DND-41 (cell line): ENCODE measurements at regions not wholly inside any gene's neighbourhood (a gene's known extent, or its start where the extent isn't known, plus 50 kb on each side); places are given as distances from the start of the nearest gene placed in this dataset.

Experiments used
- ATAC-seq: fragments of 200-7000 bp; cut with Tn5 transposase; 3 replicates; pipeline ENCODE4 v1.9.1; 2021; ENCODE audit warnings: low read depth; ENCODE audit not compliant: insufficient read depth
- DNase-seq: peaks from one replicate; pipeline ENCODE4 v3.0.0-alpha.2; 2020
- H2AFZ ChIP-seq: 2 replicates; pipeline ENCODE4 v1.6.0; 2012; ENCODE audit warnings: low read depth, low read length
- H3K27ac ChIP-seq: 2 replicates; pipeline ENCODE4 v1.5.1; 2012; ENCODE audit warnings: low read length, inconsistent platforms
- H3K27me3 ChIP-seq: fragments of 200-600 bp; sonication (generic); 2 replicates; pipeline ENCODE4 v1.6.0; 2012; ENCODE audit warnings: low read length, mild to moderate bottlenecking, inconsistent platforms; ENCODE audit not compliant: insufficient read depth, poor library complexity
- H3K36me3 ChIP-seq: 2 replicates; pipeline ENCODE4 v1.5.1; 2012; ENCODE audit warnings: low read length, inconsistent platforms; ENCODE audit not compliant: insufficient read depth
- H3K4me1 ChIP-seq: 2 replicates; pipeline ENCODE4 v1.5.1; 2012; ENCODE audit warnings: mild to moderate bottlenecking, low read length; ENCODE audit not compliant: insufficient read depth
- H3K4me2 ChIP-seq: 2 replicates; pipeline ENCODE4 v1.6.0; 2012; ENCODE audit warnings: mild to moderate bottlenecking, moderate library complexity, low read length, inconsistent platforms; ENCODE audit not compliant: insufficient read depth
- H3K4me3 ChIP-seq, 2 experiments: fragments of 200-600 bp in 1 of 2; shearing (Covaris generic) in 1 of 2; 2 replicates each; pipeline ENCODE4 v1.5.1; 2012 to 2016; ENCODE audit warnings: inconsistent platforms in 2 of 2, low read length in 2 of 2, mild to moderate bottlenecking in 2 of 2, low read depth in 1 of 2, moderate library complexity in 1 of 2
- H3K79me2 ChIP-seq: 2 replicates; pipeline ENCODE4 v1.6.0; 2012; ENCODE audit warnings: low read length, inconsistent platforms; ENCODE audit not compliant: insufficient read depth
- H3K9ac ChIP-seq: 2 replicates; pipeline ENCODE4 v1.6.0; 2012; ENCODE audit warnings: low read depth, mild to moderate bottlenecking, inconsistent platforms, low read length, moderate library complexity
- H3K9me3 ChIP-seq: 2 replicates; pipeline ENCODE4 v1.5.1; 2012; ENCODE audit warnings: low read length, moderate library complexity, mild to moderate bottlenecking, inconsistent platforms; ENCODE audit not compliant: insufficient read depth, severe bottlenecking
- H4K20me1 ChIP-seq: 2 replicates; pipeline ENCODE4 v1.6.0; 2012; ENCODE audit warnings: low read length; ENCODE audit not compliant: insufficient read depth
- EZH2 ChIP-seq: IDR thresholded peaks from 3 replicates; pipeline ENCODE4 v1.6.1; 2012; ENCODE audit warnings: borderline replicate concordance, low read depth, mild to moderate bottlenecking, moderate library complexity, low read length, inconsistent platforms; ENCODE audit not compliant: severe bottlenecking
- TF ChIP-seq, protein P1 (sequence below): IDR thresholded peaks from 2 replicates; pipeline ENCODE4 v1.5.1; 2012; ENCODE audit warnings: borderline replicate concordance, low read length, moderate library complexity, mild to moderate bottlenecking; ENCODE audit not compliant: poor library complexity, severe bottlenecking; ENCODE audit errors: extremely low read depth

DNA sequence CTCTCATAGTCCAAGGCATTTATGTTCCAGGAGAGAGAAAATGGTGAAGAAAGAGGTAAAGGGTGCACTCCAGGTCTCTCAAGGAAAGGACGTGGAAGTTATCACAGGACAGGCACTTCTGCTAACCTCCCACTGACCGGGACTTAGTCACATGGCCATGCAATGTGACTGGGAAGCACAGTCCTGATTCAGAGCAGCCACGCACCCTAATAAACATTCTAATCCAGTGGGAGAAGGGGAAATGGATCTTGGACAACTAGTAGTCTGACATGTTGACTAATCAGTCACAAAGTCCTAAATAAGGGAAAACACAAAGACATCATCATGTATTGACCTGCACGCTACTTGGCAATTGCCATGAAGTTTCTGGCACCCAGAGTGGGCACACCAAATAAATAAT is 417.5 kb upstream of the ZMIZ1 start:
- H2AFZ ChIP-seq = no peak overlapping the region
- no peak for ATAC-seq
- TF ChIP-seq, protein P1, sequence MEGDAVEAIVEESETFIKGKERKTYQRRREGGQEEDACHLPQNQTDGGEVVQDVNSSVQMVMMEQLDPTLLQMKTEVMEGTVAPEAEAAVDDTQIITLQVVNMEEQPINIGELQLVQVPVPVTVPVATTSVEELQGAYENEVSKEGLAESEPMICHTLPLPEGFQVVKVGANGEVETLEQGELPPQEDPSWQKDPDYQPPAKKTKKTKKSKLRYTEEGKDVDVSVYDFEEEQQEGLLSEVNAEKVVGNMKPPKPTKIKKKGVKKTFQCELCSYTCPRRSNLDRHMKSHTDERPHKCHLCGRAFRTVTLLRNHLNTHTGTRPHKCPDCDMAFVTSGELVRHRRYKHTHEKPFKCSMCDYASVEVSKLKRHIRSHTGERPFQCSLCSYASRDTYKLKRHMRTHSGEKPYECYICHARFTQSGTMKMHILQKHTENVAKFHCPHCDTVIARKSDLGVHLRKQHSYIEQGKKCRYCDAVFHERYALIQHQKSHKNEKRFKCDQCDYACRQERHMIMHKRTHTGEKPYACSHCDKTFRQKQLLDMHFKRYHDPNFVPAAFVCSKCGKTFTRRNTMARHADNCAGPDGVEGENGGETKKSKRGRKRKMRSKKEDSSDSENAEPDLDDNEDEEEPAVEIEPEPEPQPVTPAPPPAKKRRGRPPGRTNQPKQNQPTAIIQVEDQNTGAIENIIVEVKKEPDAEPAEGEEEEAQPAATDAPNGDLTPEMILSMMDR = no peak
- no peak for TF ChIP-seq EZH2
- no peak overlapping the region for H3K27ac ChIP-seq
- 0 out of 2 replicates have a peak, but pooled peaks cover 2% of the 10 kb centered on the region for H4K20me1 ChIP-seq
- no peak for DNase-seq
- H3K9ac ChIP-seq = no peak overlapping the region
- no peaks in the 10 kb centered on the region for H3K9me3 ChIP-seq
- H3K4me2 ChIP-seq = no peak overlapping the region
- H3K4me1 ChIP-seq = no peaks in the 10 kb centered on the region
- peaks cover 5% of the 10 kb centered on the region for H3K27me3 ChIP-seq
- H3K4me3 ChIP-seq = no peak overlapping the region
- H3K79me2 ChIP-seq = no peaks in the 10 kb centered on the region
- no peaks in the 10 kb centered on the region for H3K36me3 ChIP-seq

DNA sequence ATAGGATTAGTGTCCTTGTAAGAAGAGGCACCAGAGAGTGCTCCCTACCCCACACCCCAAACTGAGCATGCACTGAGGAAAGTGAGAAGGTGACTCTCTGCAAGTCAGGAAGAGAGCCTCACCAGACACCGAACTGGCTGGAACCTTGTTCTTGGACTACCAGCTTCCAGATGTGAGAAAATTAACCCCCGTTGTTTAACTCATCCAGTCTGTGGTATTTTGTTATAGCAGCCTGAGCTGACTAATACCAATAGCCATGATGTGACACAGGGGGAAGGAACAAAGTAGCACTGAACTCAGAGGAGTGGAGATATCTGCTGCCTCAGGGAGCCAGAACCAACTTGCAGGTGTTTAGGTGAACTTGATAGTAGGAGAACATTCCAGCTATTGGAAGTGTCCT is 415.2 kb upstream of the ZMIZ1 start:
- no peaks in the 10 kb centered on the region for H3K4me1 ChIP-seq
- H2AFZ ChIP-seq = no peak overlapping the region
- ATAC-seq = no peak
- no peaks in the 10 kb centered on the region for H3K79me2 ChIP-seq
- H3K4me3 ChIP-seq = no peak overlapping the region
- no peak for TF ChIP-seq EZH2
- TF ChIP-seq, protein P1 = no peak
- H3K36me3 ChIP-seq = no peaks in the 10 kb centered on the region
- no peak overlapping the region for H3K9ac ChIP-seq
- no peak for DNase-seq
- 0 out of 2 replicates have a peak, but pooled peaks cover 2% of the 10 kb centered on the region for H4K20me1 ChIP-seq
- H3K4me2 ChIP-seq = no peak overlapping the region
- H3K27ac ChIP-seq = no peak overlapping the region
- peaks cover 5% of the 10 kb centered on the region for H3K27me3 ChIP-seq
- no peaks in the 10 kb centered on the region for H3K9me3 ChIP-seq

- Histone ChIP-seq H3K9ac (no peak overlapping the region), H3K4me1 (no peaks in the 10 kb centered on the region), H3K27ac (no peak overlapping the region), H4K20me1 (0 out of 2 replicates have a peak, but pooled peaks cover 2% of the 10 kb centered on the region), H3K27me3 (peaks cover 5% of the 10 kb centered on the region), H3K9me3 (no peaks in the 10 kb centered on the region), H3K79me2 (no peaks in the 10 kb centered on the region), H3K36me3 (no peaks in the 10 kb centered on the region), H2AFZ (no peak overlapping the region), H3K4me2 (no peak overlapping the region), H3K4me3 (no peak overlapping the region)
- no peak for DNase-seq
- ATAC-seq = no peak
- TF ChIP-seq, protein P1 = no peak
- TF ChIP-seq EZH2 = no peak
Observed at GRCh38 chr10:78654047-78654590, 414.6 kb upstream of the ZMIZ1 start.

DNA sequence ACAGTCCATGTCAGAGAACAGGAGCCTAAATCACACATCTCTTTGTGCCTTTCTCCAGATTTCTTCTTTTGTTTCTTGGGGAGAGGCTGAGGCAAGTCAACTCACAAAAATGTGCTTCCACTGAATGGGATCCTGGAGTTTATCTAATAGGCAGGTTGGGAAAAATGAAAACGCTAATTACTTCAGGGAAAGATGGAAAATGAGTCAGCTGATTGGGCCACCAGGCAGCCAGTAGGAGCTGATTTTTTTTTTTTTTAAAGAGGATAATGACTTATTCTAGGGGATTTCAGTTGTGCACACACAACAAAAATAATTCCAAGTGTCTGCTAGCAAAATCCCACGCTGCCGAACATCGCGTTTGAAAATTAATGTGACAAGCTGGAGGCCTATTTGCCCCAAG is 412.8 kb upstream of the ZMIZ1 start:
- H3K4me3 ChIP-seq = no peak overlapping the region
- no peaks in the 10 kb centered on the region for H3K4me1 ChIP-seq
- no peak overlapping the region for H2AFZ ChIP-seq
- H3K27me3 ChIP-seq = peaks cover 8% of the 10 kb centered on the region
- no peak for DNase-seq
- no peak overlapping the region for H3K4me2 ChIP-seq
- TF ChIP-seq, protein P1 = no peak
- no peak overlapping the region for H3K27ac ChIP-seq
- no peaks in the 10 kb centered on the region for H3K79me2 ChIP-seq
- ATAC-seq = no peak
- H3K9ac ChIP-seq = no peak overlapping the region
- H3K9me3 ChIP-seq = no peaks in the 10 kb centered on the region
- H3K36me3 ChIP-seq = no peaks in the 10 kb centered on the region
- H4K20me1 ChIP-seq = 0 out of 2 replicates have a peak, but pooled peaks cover 2% of the 10 kb centered on the region
